Spleen (tissue), 7 donors: ENCODE measurements at regions not wholly inside any gene's neighbourhood (a gene's known extent, or its start where the extent isn't known, plus 50 kb on each side); places are given as distances from the start of the nearest gene placed in this dataset.

ENCODE experiments used
- CTCF ChIP-seq, 11 experiments: fragments of 200-600 bp in 7 of 11; fragments of 450-650 bp in 4 of 11; sonication (generic) in 4 of 11; IDR thresholded peaks in 8 of 11; conservative IDR thresholded peaks in 3 of 11; 1 replicate in 7 of 11; 2 replicates in 4 of 11; pipeline versions ENCODE4 v1.4.0 to v1.8.0; 2016 to 2021; ENCODE audit warnings: antibody characterized with exemption in 11 of 11, inconsistent platforms in 4 of 11, mild to moderate bottlenecking in 1 of 11
- POLR2A ChIP-seq, 3 donors: fragments of 450-650 bp; IDR thresholded peaks; one replicate each; pipeline ENCODE4 v1.5.1; 2017; ENCODE audit warnings: antibody characterized with exemption in 3 of 3, mild to moderate bottlenecking in 1 of 3
- donor health status: DM: no; HTN: no; CAD: no; lungs with moderate emphysema.
- donor health status: DM: no; HTN: no; CAD: no.
- donor health status: DM: no; HTN: no; CAD: no.

GRCh38 chr14:24705840-24706239 lies 71.8 kb upstream of the GZMB start:
- TF ChIP-seq CTCF (IDR thresholded peaks at IDR 0.05 in 8 of 11, conservative IDR thresholded peaks at IDR 0.05 in 3 of 11) (no peak), POLR2A (IDR thresholded peaks at IDR 0.05) (no peak)
